Testis (tissue), 2 donors: ENCODE measurements at regions not wholly inside any gene's neighbourhood (a gene's known extent, or its start where the extent isn't known, plus 50 kb on each side); places are given as distances from the start of the nearest gene placed in this dataset.
"Not testable (repeated sequence)": the region's sequence is repeated elsewhere in the genome, so short reads cannot be mapped to it uniquely, and the experiment has no call there.

ENCODE experiments used
- DNase-seq: peaks from one replicate; pipeline ENCODE4 v3.0.0-alpha.2; 2019
- H3K27ac ChIP-seq, 2 donors: fragments of 200-600 bp; sonication (generic); one replicate each; pipeline ENCODE4 v1.5.1; 2019
- H3K27me3 ChIP-seq: fragments of 200-600 bp; sonication (generic); one replicate; pipeline ENCODE4 v1.5.1; 2019
- H3K36me3 ChIP-seq: fragments of 200-600 bp; sonication (generic); one replicate; pipeline ENCODE4 v1.5.1; 2017; ENCODE audit warnings: low read depth; ENCODE audit errors: missing control alignments
- H3K4me1 ChIP-seq: fragments of 200-600 bp; sonication (generic); one replicate; pipeline ENCODE4 v1.5.1; 2019
- H3K4me3 ChIP-seq, 2 donors: fragments of 200-600 bp; sonication (generic); one replicate each; pipeline ENCODE4 v1.5.1; 2017 to 2019
- H3K9me3 ChIP-seq: fragments of 200-600 bp; sonication (generic); one replicate; pipeline ENCODE4 v1.5.1; 2017
- POLR2A ChIP-seq: fragments of 450-650 bp; IDR thresholded peaks from one replicate; pipeline ENCODE4 v1.6.1; 2017; ENCODE audit warnings: antibody characterized with exemption, mild to moderate bottlenecking, moderate library complexity
- WGBS, 2 donors: methylation state at CpG; one replicate each; pipeline ENCODE4 v1.1.5; 2018; 5-methylcytosine and 5-hydroxymethylcytosine counted together
- intact Hi-C: fragments of 100-400 bp; cut with DNase I; formaldehyde crosslinking; loops from one replicate; pipeline ENCODE4 v1.15.1; 2023; ENCODE audit warnings: low total_unique reads
- TF ChIP-seq, protein P1 (sequence below), 3 experiments: fragments of 450-650 bp in 2 of 3; fragments of 200-600 bp in 1 of 3; sonication (generic) in 1 of 3; IDR thresholded peaks; one replicate each; pipeline ENCODE4 v1.5.1; 2016 to 2019; ENCODE audit warnings: antibody characterized with exemption in 3 of 3, mild to moderate bottlenecking in 2 of 3, moderate library complexity in 1 of 3

DNA sequence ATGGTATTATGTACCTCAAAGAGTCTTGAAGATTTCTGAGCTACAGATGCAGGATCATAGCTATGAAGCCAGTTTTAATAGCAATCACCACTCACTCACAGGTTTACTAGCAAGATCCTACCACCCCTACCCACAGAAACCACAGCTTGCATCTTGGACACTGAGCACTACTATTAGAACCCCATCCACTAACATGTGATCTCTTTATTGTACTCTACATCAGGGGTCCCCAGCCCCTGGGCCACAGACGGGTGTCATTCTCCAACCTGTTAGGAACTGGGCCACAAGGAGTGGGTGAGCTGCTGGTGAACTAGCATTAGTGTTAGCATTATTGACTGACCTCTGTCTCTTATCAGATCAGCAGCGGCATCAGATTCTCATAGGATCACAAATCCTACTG lies 844.8 kb upstream of the CHORDC1 start:
- Histone ChIP-seq H3K4me3 (no peak overlapping the region), H3K27me3 (no peaks in the 10 kb centered on the region), H3K4me1 (no peaks in the 10 kb centered on the region), H3K9me3 (no peaks in the 10 kb centered on the region), H3K27ac (no peak overlapping the region), H3K36me3 (no peaks in the 10 kb centered on the region)
- DNase-seq = no peak
- no peak for TF ChIP-seq POLR2A
- TF ChIP-seq, protein P1, sequence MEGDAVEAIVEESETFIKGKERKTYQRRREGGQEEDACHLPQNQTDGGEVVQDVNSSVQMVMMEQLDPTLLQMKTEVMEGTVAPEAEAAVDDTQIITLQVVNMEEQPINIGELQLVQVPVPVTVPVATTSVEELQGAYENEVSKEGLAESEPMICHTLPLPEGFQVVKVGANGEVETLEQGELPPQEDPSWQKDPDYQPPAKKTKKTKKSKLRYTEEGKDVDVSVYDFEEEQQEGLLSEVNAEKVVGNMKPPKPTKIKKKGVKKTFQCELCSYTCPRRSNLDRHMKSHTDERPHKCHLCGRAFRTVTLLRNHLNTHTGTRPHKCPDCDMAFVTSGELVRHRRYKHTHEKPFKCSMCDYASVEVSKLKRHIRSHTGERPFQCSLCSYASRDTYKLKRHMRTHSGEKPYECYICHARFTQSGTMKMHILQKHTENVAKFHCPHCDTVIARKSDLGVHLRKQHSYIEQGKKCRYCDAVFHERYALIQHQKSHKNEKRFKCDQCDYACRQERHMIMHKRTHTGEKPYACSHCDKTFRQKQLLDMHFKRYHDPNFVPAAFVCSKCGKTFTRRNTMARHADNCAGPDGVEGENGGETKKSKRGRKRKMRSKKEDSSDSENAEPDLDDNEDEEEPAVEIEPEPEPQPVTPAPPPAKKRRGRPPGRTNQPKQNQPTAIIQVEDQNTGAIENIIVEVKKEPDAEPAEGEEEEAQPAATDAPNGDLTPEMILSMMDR (IDR thresholded peaks at IDR 0.05) = no peak
- WGBS, 2 donors = 89 to 90% methylated on average over 2 of the region's 2 CpGs
- intact Hi-C loops = no loop called here

DNA sequence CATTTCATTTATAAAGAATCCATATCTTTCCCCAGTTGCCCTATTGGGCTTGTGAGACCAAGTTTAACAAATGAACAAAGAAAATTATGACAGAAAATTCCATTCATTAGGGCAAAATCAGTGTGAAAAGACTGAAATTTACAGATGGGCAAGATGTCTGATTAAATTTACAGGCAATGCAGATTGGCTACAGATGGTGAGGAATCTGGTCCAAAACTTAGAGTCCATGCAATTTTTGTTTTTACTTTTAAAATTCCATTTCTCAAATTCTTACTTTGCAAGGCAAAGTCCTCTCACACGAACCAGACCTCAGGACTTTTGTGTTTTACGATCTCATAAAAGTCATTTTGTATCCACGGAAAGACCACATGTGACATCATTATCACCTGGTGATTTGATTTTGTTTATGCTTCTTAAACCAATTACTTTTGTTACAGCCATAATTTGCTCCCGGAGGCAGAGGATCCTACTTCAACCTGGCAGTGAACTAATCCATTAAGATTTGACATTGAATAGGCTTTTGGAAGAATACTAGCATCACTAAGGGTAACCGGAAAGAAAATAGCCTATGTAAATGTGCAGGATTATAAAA lies 843.7 kb upstream of the CHORDC1 start:
- no peaks in the 10 kb centered on the region for H3K27me3 ChIP-seq
- H3K36me3 ChIP-seq = no peaks in the 10 kb centered on the region
- no peaks in the 10 kb centered on the region for H3K4me1 ChIP-seq
- 56 to 67% methylated on average over 5 of the region's 5 CpGs for WGBS, 2 donors
- intact Hi-C loops = no loop called here
- no peak for TF ChIP-seq POLR2A
- TF ChIP-seq, protein P1 (IDR thresholded peaks at IDR 0.05) = no peak
- H3K9me3 ChIP-seq = no peaks in the 10 kb centered on the region
- DNase-seq = no peak
- H3K27ac ChIP-seq = no peak overlapping the region
- H3K4me3 ChIP-seq = no peak overlapping the region

DNA sequence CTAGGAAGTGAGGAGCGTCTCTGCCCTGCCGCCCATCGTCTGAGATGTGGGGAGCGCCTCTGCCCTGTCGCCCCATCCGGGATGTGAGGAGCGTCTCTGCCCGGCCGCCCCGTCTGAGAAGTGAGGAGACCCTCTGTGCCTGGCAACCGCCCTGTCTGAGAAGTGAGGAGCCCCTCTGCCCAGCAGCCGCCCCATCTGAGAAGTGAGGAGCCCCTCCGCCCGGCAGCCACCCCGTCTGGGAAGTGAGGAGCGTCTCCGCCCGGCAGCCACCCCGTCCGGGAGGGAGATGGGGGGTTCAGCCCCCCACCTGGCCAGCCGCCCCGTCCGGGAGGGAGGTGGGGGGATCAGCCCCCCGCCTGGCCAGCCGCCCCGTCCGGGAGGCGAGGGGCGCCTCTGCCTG lies 840.5 kb upstream of the CHORDC1 start:
- H3K36me3 ChIP-seq, H3K27ac ChIP-seq, H3K9me3 ChIP-seq, intact Hi-C loops, H3K4me1 ChIP-seq, H3K27me3 ChIP-seq, DNase-seq: not testable (repeated sequence)
- H3K4me3 ChIP-seq = peak overlapping the region in 1 of 2 donors; percentile 21
- 90% methylated on average over 12 of the region's 29 CpGs; no CpG with 5 or more reads in 1 of the 2 donors for WGBS, 2 donors

DNA sequence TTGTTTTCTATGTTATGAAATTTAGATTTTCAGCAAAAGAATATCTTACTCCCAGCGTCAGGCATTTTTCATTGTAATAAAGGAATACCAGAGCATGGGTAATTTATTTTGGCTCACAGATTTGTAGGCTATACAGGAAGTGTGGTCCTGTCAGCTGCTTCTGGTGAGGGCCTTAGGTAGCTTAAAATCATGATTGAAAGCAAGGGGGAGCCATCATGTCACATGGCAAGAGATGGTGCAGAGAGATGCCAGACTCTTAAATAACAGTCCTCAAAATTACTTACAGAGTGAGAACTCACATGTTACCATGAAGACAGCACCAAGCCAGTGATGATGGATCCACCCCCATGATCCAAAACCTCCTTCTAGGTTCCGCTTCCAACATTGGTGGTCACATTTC lies 825.0 kb upstream of the CHORDC1 start:
- Histone ChIP-seq H3K27ac (no peak overlapping the region), H3K4me1 (no peaks in the 10 kb centered on the region), H3K27me3 (no peaks in the 10 kb centered on the region), H3K36me3 (no peaks in the 10 kb centered on the region), H3K4me3 (no peak overlapping the region), H3K9me3 (no peaks in the 10 kb centered on the region)
- TF ChIP-seq, protein P1 (IDR thresholded peaks at IDR 0.05) = no peak
- TF ChIP-seq POLR2A = no peak
- intact Hi-C loops = no loop called here
- 92% methylated on average over 2 of the region's 2 CpGs for WGBS, 2 donors
- DNase-seq = no peak

DNA sequence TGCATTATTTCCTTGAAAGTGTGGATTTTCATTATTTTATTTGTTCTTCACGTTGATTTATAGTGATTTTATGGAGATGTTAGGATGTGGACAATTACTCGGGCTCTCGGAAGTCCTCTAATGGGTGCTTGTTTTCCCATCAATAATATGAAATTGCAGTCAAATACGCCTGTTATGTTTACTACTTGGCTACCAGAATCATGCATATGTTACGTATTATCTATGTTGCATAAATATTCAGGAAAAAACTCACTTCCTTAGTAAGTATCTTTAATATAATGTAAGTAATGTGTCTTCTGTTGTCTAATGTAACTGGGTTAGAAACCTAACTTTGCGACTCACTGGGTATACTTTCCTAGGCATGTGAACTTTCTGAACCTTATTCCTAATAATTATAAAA lies 823.4 kb upstream of the CHORDC1 start:
- Histone ChIP-seq H3K27ac (no peak overlapping the region), H3K4me1 (no peaks in the 10 kb centered on the region), H3K9me3 (no peaks in the 10 kb centered on the region), H3K27me3 (no peaks in the 10 kb centered on the region), H3K4me3 (no peak overlapping the region), H3K36me3 (no peaks in the 10 kb centered on the region)
- no peak for DNase-seq
- intact Hi-C loops = no loop called here
- 90% methylated on average over 6 of the region's 6 CpGs for WGBS, 2 donors
- TF ChIP-seq, protein P1 (IDR thresholded peaks at IDR 0.05) = no peak
- TF ChIP-seq POLR2A = no peak
